HG02981 (cell line): ENCODE measurements at regions not wholly inside any gene's neighbourhood (a gene's known extent, or its start where the extent isn't known, plus 50 kb on each side); places are given as distances from the start of the nearest gene placed in this dataset.
"Not testable (repeated sequence)": the region's sequence is repeated elsewhere in the genome, so short reads cannot be mapped to it uniquely, and the experiment has no call there.

Experiments
- ATAC-seq: cut with Tn5 transposase; IDR thresholded peaks from one replicate; pipeline ENCODE4 v1.9.1; 2021; ENCODE audit warnings: mild to moderate bottlenecking, moderate library complexity; ENCODE audit not compliant: unreplicated experiment

GRCh38 chr12:22808860-22809259 is 183.9 kb downstream of the ETNK1 start:
- ATAC-seq, result no peak

- no peak for ATAC-seq
These were observed 185.1 kb downstream of the ETNK1 start for GRCh38 chr12:22810036-22810435.

GRCh38 chr12:22812531-22812930 is 187.6 kb downstream of the ETNK1 start:
- ATAC-seq, result no peak

- no peak for ATAC-seq
These were observed 197.0 kb downstream of the ETNK1 start for GRCh38 chr12:22821985-22822384.

GRCh38 chr12:22826026-22826425 is 201.1 kb downstream of the ETNK1 start:
- no peak for ATAC-seq

- ATAC-seq, result not testable (repeated sequence)
These were observed 201.5 kb downstream of the ETNK1 start for GRCh38 chr12:22826446-22826981.

- ATAC-seq, result no peak
These were observed 203.1 kb downstream of the ETNK1 start for GRCh38 chr12:22828066-22828465.

GRCh38 chr12:22835431-22835830 is 210.5 kb downstream of the ETNK1 start:
- no peak for ATAC-seq

- ATAC-seq, result no peak
These were observed 225.2 kb downstream of the ETNK1 start for GRCh38 chr12:22850185-22850584.

GRCh38 chr12:22851532-22851931 is 226.6 kb downstream of the ETNK1 start:
- ATAC-seq, result no peak

- no peak for ATAC-seq
These were observed 230.5 kb downstream of the ETNK1 start for GRCh38 chr12:22855456-22855855.

GRCh38 chr12:22856178-22856577 is 231.2 kb downstream of the ETNK1 start:
- no peak for ATAC-seq

- ATAC-seq, result no peak
These were observed 234.0 kb downstream of the ETNK1 start for GRCh38 chr12:22858849-22859570.

- ATAC-seq, result no peak
These were observed 236.0 kb downstream of the ETNK1 start for GRCh38 chr12:22860926-22861325.

- ATAC-seq, result no peak
These were observed 240.9 kb downstream of the ETNK1 start for GRCh38 chr12:22865822-22866221.

- ATAC-seq, result no peak
These were observed 241.4 kb downstream of the ETNK1 start for GRCh38 chr12:22866406-22866805.

GRCh38 chr12:22874151-22874550 is 249.2 kb downstream of the ETNK1 start:
- no peak for ATAC-seq

- no peak for ATAC-seq
These were observed 251.3 kb downstream of the ETNK1 start for GRCh38 chr12:22876262-22876661.

- ATAC-seq, result no peak
These were observed 254.2 kb downstream of the ETNK1 start for GRCh38 chr12:22879203-22879602.

- no peak for ATAC-seq
These were observed 255.4 kb downstream of the ETNK1 start for GRCh38 chr12:22880331-22880730.

- ATAC-seq, result no peak
These were observed 255.8 kb downstream of the ETNK1 start for GRCh38 chr12:22880807-22881206.

- ATAC-seq, result no peak
These were observed 257.0 kb downstream of the ETNK1 start for GRCh38 chr12:22881878-22882385.

- ATAC-seq, result no peak
These were observed 257.6 kb downstream of the ETNK1 start for GRCh38 chr12:22882559-22882958.
